Keratinocyte (primary cell): ENCODE measurements at regions not wholly inside any gene's neighbourhood (a gene's known extent, or its start where the extent isn't known, plus 50 kb on each side); places are given as distances from the start of the nearest gene placed in this dataset.

Experiments
- DNase-seq: peaks from one replicate; pipeline ENCODE4 v3.0.0-alpha.2; 2011; ENCODE audit warnings: low read depth, missing footprints, low spot score
- FAIRE-seq: peaks from 2 replicates; lab custom pipeline; 2011; peaks lifted over from hg19 to GRCh38; lab: Jason Lieb, UNC
- H2AFZ ChIP-seq: 2 replicates; pipeline ENCODE4 v1.6.0; 2012; ENCODE audit warnings: low read length, control low read depth, inconsistent platforms; ENCODE audit not compliant: control insufficient read depth
- H3K27ac ChIP-seq: 2 replicates; pipeline ENCODE4 v1.5.1; 2011; ENCODE audit warnings: low read length; ENCODE audit not compliant: control insufficient read depth, insufficient read depth
- H3K27me3 ChIP-seq: 3 replicates; pipeline ENCODE4 v1.6.0; 2011; ENCODE audit warnings: low read length; ENCODE audit not compliant: control insufficient read depth, insufficient read depth; ENCODE audit errors: extremely low read depth
- H3K36me3 ChIP-seq, 2 experiments: 2 replicates in 1 of 2; 3 replicates in 1 of 2; pipeline ENCODE4 v1.5.1; 2011; ENCODE audit warnings: low read length in 2 of 2, mild to moderate bottlenecking in 1 of 2; ENCODE audit not compliant: control insufficient read depth in 2 of 2, insufficient read depth in 2 of 2; ENCODE audit errors: extremely low read depth in 1 of 2
- H3K4me1 ChIP-seq: 3 replicates; pipeline ENCODE4 v1.5.1; 2011; ENCODE audit warnings: low read length; ENCODE audit not compliant: control insufficient read depth, insufficient read depth; ENCODE audit errors: extremely low read depth
- H3K4me2 ChIP-seq: 3 replicates; pipeline ENCODE4 v1.6.0; 2011; ENCODE audit warnings: low read depth, low read length; ENCODE audit not compliant: control insufficient read depth, insufficient read depth; ENCODE audit errors: extremely low read depth
- H3K4me3 ChIP-seq, 3 experiments: fragments of 200-600 bp in 1 of 3; sonication (generic) in 1 of 3; 2 replicates in 2 of 3; 3 replicates in 1 of 3; pipeline ENCODE4 v1.5.1; 2011 to 2016; ENCODE audit warnings: low read length in 3 of 3, mild to moderate bottlenecking in 3 of 3, control low read depth in 2 of 3, inconsistent platforms in 1 of 3, low read depth in 1 of 3, mixed read lengths in 1 of 3, mixed run types in 1 of 3, moderate library complexity in 1 of 3; ENCODE audit not compliant: control insufficient read depth in 2 of 3, insufficient read depth in 2 of 3; ENCODE audit errors: extremely low read depth in 1 of 3
- H3K79me2 ChIP-seq: 2 replicates; pipeline ENCODE4 v1.6.0; 2012; ENCODE audit warnings: low read length; ENCODE audit not compliant: control insufficient read depth, insufficient read depth
- H3K9ac ChIP-seq: 3 replicates; pipeline ENCODE4 v1.6.0; 2011; ENCODE audit warnings: low read length; ENCODE audit not compliant: control insufficient read depth, insufficient read depth; ENCODE audit errors: extremely low read depth
- H3K9me1 ChIP-seq: 3 replicates; pipeline ENCODE4 v1.6.0; 2011; ENCODE audit warnings: low read length; ENCODE audit not compliant: control insufficient read depth, insufficient read depth; ENCODE audit errors: extremely low read depth
- H3K9me3 ChIP-seq: 2 replicates; pipeline ENCODE4 v1.5.1; 2012; ENCODE audit warnings: low read depth, low read length; ENCODE audit not compliant: control insufficient read depth
- H4K20me1 ChIP-seq: 3 replicates; pipeline ENCODE4 v1.6.0; 2011; ENCODE audit warnings: low read length; ENCODE audit not compliant: control insufficient read depth, insufficient read depth; ENCODE audit errors: extremely low read depth
- EZH2 ChIP-seq: IDR thresholded peaks from one replicate; pipeline ENCODE4 v1.6.1; 2012; ENCODE audit warnings: inconsistent platforms, mild to moderate bottlenecking, low read length, moderate library complexity
- dilution Hi-C: fragments of 300-500 bp; cut with MboI; formaldehyde crosslinking; loops from one replicate; pipeline ENCODE4 v1.7.0; 2020; ENCODE audit warnings: low sequenced_read_pairs; ENCODE audit not compliant: extremely low pct_ligation_motif_present
- TF ChIP-seq, protein P1 (sequence below), 3 experiments: IDR thresholded peaks in 1 of 3; conservative IDR thresholded peaks in 1 of 3; optimal IDR thresholded peaks in 1 of 3; 2 replicates in 2 of 3; 3 replicates in 1 of 3; pipeline versions ENCODE3 to v1.5.1; 2011; ENCODE audit warnings: low read length in 3 of 3, mild to moderate bottlenecking in 3 of 3, moderate library complexity in 2 of 3, control low read depth in 1 of 3, inconsistent platforms in 1 of 3; ENCODE audit not compliant: insufficient read depth in 2 of 3; ENCODE audit errors: extremely low read depth in 1 of 3

DNA sequence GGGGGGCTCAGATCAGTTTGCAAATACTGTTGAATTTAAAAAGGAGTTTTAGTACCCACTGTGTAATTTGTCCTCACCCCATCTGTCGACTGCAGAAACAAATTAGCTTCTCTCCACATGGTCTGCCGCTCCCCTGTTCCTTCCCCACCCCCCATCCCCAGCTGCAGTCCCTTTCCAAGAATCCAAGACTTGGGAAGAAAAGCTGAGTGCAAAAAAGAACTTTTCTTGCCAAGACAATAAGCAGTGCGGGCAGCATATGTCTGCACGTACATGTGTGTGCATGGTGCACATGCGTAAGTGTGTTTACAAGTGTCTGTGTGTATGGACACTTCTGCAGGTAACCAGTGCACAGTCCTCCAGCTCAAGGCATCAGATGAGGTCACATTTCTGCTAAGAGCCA is 125.7 kb upstream of the SMIM23 start:
- TF ChIP-seq EZH2 = no peak
- TF ChIP-seq, protein P1, sequence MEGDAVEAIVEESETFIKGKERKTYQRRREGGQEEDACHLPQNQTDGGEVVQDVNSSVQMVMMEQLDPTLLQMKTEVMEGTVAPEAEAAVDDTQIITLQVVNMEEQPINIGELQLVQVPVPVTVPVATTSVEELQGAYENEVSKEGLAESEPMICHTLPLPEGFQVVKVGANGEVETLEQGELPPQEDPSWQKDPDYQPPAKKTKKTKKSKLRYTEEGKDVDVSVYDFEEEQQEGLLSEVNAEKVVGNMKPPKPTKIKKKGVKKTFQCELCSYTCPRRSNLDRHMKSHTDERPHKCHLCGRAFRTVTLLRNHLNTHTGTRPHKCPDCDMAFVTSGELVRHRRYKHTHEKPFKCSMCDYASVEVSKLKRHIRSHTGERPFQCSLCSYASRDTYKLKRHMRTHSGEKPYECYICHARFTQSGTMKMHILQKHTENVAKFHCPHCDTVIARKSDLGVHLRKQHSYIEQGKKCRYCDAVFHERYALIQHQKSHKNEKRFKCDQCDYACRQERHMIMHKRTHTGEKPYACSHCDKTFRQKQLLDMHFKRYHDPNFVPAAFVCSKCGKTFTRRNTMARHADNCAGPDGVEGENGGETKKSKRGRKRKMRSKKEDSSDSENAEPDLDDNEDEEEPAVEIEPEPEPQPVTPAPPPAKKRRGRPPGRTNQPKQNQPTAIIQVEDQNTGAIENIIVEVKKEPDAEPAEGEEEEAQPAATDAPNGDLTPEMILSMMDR (optimal IDR thresholded peaks at IDR 0.05 in 1 of 3, IDR thresholded peaks at IDR 0.05 in 1 of 3, conservative IDR thresholded peaks at IDR 0.05 in 1 of 3; ENCODE audit: extremely low read depth in 1 of 3, insufficient read depth in 2 of 3, low read length in 3 of 3) = no peak
- dilution Hi-C loops = no loop called here
- H3K9me3 ChIP-seq = no peaks in the 10 kb centered on the region
- H3K9me1 ChIP-seq = no peaks in the 10 kb centered on the region
- H3K4me3 ChIP-seq = no peak overlapping the region
- no peaks in the 10 kb centered on the region for H3K27me3 ChIP-seq
- H3K4me1 ChIP-seq = no peaks in the 10 kb centered on the region
- no peak overlapping the region for H3K9ac ChIP-seq
- H3K36me3 ChIP-seq = no peaks in the 10 kb centered on the region
- FAIRE-seq = no peak
- H2AFZ ChIP-seq = no peak overlapping the region
- no peaks in the 10 kb centered on the region for H3K79me2 ChIP-seq
- DNase-seq = no peak
- H4K20me1 ChIP-seq = no peaks in the 10 kb centered on the region
- H3K27ac ChIP-seq = no peak overlapping the region
- no peak overlapping the region for H3K4me2 ChIP-seq

DNA sequence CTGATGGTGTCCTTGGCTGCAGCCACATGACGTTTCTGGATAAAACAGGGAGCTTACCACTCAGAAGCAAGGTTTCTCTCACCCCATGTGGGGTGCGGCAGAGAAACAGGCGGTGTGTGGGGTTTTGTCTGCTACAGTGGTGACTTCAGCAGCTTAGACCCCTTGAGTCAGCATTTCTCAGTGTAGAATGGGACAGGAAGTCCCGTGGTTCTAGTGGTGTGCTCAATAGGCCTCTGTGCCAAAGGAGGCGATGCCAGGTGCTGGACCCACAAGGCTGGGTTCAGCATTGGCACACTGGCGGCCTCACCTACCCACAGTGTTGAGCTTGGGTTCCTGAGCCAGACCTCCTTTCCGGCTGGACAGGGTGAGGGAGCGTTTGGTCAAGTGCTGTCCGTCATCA is 125.2 kb upstream of the SMIM23 start:
- dilution Hi-C loops = no loop called here
- Histone ChIP-seq H3K36me3 (no peaks in the 10 kb centered on the region), H4K20me1 (no peaks in the 10 kb centered on the region), H3K4me3 (no peak overlapping the region), H2AFZ (no peak overlapping the region), H3K4me1 (no peaks in the 10 kb centered on the region), H3K9ac (no peak overlapping the region), H3K27ac (no peak overlapping the region), H3K27me3 (no peaks in the 10 kb centered on the region), H3K79me2 (no peaks in the 10 kb centered on the region), H3K4me2 (no peak overlapping the region), H3K9me3 (no peaks in the 10 kb centered on the region), H3K9me1 (no peaks in the 10 kb centered on the region)
- TF ChIP-seq, protein P1 (optimal IDR thresholded peaks at IDR 0.05 in 1 of 3, IDR thresholded peaks at IDR 0.05 in 1 of 3, conservative IDR thresholded peaks at IDR 0.05 in 1 of 3; ENCODE audit: extremely low read depth in 1 of 3, insufficient read depth in 2 of 3, low read length in 3 of 3) = no peak
- no peak for TF ChIP-seq EZH2
- DNase-seq (no peak), FAIRE-seq (no peak)
